Loucy (cell line): ENCODE measurements at regions not wholly inside any gene's neighbourhood (a gene's known extent, or its start where the extent isn't known, plus 50 kb on each side); places are given as distances from the start of the nearest gene placed in this dataset.

Experiments used
- H2AFZ ChIP-seq: fragments of 200-600 bp; sonication (generic); 2 replicates; pipeline ENCODE4 v1.6.0; 2016; ENCODE audit warnings: antibody characterized with exemption, mild to moderate bottlenecking, low read length, moderate library complexity
- H3F3A ChIP-seq: fragments of 200-600 bp; 2 replicates; pipeline ENCODE4 v1.6.0; 2016; ENCODE audit warnings: antibody characterized with exemption, low read depth, mild to moderate bottlenecking
- H3K27me3 ChIP-seq: fragments of 200-600 bp; sonication (generic); 2 replicates; pipeline ENCODE4 v1.6.1; 2014; ENCODE audit warnings: low read length, mild to moderate bottlenecking; ENCODE audit not compliant: insufficient read depth, poor library complexity, severe bottlenecking
- H3K36me3 ChIP-seq: fragments of 200-600 bp; sonication (generic); 2 replicates; pipeline ENCODE4 v1.6.1; 2016; ENCODE audit warnings: low read length; ENCODE audit not compliant: insufficient read depth
- H3K4me1 ChIP-seq: fragments of 200-600 bp; sonication (generic); 2 replicates; pipeline ENCODE4 v1.5.1; 2014; ENCODE audit warnings: low read length, mild to moderate bottlenecking; ENCODE audit not compliant: insufficient read depth, poor library complexity, severe bottlenecking
- H3K4me2 ChIP-seq: fragments of 200-600 bp; sonication (generic); 2 replicates; pipeline ENCODE4 v1.6.0; 2014; ENCODE audit warnings: antibody characterized with exemption, low read length, low read depth, mild to moderate bottlenecking; ENCODE audit not compliant: poor library complexity, severe bottlenecking
- H3K4me3 ChIP-seq: fragments of 200-600 bp; sonication (generic); 2 replicates; pipeline ENCODE4 v1.5.1; 2014; ENCODE audit warnings: low read length, mild to moderate bottlenecking, mixed read lengths; ENCODE audit not compliant: poor library complexity, severe bottlenecking
- H3K79me2 ChIP-seq: fragments of 200-600 bp; sonication (generic); 2 replicates; pipeline ENCODE4 v1.6.1; 2014; ENCODE audit warnings: low read length; ENCODE audit not compliant: insufficient read depth
- H3K9ac ChIP-seq: fragments of 200-600 bp; sonication (generic); 2 replicates; pipeline ENCODE4 v1.6.0; 2014; ENCODE audit warnings: mild to moderate bottlenecking, low read depth, low read length, moderate library complexity; ENCODE audit not compliant: poor library complexity, severe bottlenecking
- H3K9me2 ChIP-seq: fragments of 200-600 bp; sonication (generic); replicated peaks from 2 replicates; pipeline ENCODE4 v1.6.1; 2016; ENCODE audit warnings: low read depth, low read length, mixed read lengths
- H3K9me3 ChIP-seq: fragments of 200-600 bp; sonication (generic); 2 replicates; pipeline ENCODE4 v1.6.1; 2014; ENCODE audit warnings: mild to moderate bottlenecking, antibody characterized with exemption, low read length, low read depth; ENCODE audit not compliant: insufficient read depth
- H4K20me1 ChIP-seq: fragments of 200-600 bp; sonication (generic); 2 replicates; pipeline ENCODE4 v1.6.0; 2014; ENCODE audit warnings: antibody characterized with exemption, low read length, mild to moderate bottlenecking; ENCODE audit not compliant: insufficient read depth, poor library complexity, severe bottlenecking
- EZH2phosphoT487 ChIP-seq: fragments of 200-600 bp; IDR thresholded peaks from 2 replicates; pipeline ENCODE4 v1.6.1; 2018; ENCODE audit warnings: antibody characterized with exemption, mild to moderate bottlenecking, moderate library complexity, borderline replicate concordance
- TF ChIP-seq, protein P1 (sequence below): fragments of 200-600 bp; sonication (generic); conservative IDR thresholded peaks from 2 replicates; pipeline ENCODE4 v1.5.1; 2014; ENCODE audit warnings: mild to moderate bottlenecking, antibody characterized with exemption, low read length

DNA sequence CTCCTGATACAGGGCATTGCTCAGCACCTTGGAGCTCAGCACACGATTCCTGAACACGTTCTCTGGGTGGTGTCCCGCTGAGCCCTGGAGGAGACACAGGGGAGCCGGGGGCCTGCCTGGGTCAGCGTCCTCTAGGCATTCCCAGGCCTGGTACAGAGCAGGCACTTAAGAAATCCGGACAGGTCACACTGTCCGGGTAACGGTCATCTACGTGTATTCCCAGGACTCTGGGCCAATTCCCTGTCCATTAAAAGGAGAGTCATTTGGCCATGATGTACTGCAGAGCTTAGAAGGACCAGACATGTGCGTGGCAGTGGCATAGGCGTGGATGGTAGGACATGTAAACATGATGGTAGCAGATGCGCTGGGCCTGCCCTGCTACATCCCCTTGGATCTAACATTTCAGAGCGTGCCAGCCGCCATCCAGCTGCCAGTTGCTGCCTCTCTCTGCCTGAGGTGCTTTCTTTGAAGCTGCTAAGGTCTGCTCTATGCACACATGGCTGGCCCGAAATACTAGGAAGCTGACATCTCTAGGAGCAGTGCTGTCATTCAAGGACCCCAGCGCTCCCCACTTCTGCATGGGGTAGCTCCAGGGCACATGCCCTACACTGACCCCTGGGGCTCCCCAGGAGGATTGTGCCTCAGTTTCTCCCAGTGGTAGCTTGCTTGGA lies 273.1 kb upstream of the RTL1 start:
- no peak overlapping the region for H3K4me2 ChIP-seq
- no peaks in the 10 kb centered on the region for H3K27me3 ChIP-seq
- H3F3A ChIP-seq = no peaks in the 10 kb centered on the region
- H3K79me2 ChIP-seq = no peaks in the 10 kb centered on the region
- H3K4me3 ChIP-seq = no peak overlapping the region
- H3K9me2 ChIP-seq = no peaks in the 10 kb centered on the region
- no peak overlapping the region for H3K9ac ChIP-seq
- H3K9me3 ChIP-seq = no peaks in the 10 kb centered on the region
- TF ChIP-seq, protein P1, sequence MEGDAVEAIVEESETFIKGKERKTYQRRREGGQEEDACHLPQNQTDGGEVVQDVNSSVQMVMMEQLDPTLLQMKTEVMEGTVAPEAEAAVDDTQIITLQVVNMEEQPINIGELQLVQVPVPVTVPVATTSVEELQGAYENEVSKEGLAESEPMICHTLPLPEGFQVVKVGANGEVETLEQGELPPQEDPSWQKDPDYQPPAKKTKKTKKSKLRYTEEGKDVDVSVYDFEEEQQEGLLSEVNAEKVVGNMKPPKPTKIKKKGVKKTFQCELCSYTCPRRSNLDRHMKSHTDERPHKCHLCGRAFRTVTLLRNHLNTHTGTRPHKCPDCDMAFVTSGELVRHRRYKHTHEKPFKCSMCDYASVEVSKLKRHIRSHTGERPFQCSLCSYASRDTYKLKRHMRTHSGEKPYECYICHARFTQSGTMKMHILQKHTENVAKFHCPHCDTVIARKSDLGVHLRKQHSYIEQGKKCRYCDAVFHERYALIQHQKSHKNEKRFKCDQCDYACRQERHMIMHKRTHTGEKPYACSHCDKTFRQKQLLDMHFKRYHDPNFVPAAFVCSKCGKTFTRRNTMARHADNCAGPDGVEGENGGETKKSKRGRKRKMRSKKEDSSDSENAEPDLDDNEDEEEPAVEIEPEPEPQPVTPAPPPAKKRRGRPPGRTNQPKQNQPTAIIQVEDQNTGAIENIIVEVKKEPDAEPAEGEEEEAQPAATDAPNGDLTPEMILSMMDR = no peak
- no peak for TF ChIP-seq EZH2phosphoT487
- no peak overlapping the region for H2AFZ ChIP-seq
- H3K4me1 ChIP-seq = peaks cover 18% of the 10 kb centered on the region
- H4K20me1 ChIP-seq = no peaks in the 10 kb centered on the region
- H3K36me3 ChIP-seq = no peaks in the 10 kb centered on the region

DNA sequence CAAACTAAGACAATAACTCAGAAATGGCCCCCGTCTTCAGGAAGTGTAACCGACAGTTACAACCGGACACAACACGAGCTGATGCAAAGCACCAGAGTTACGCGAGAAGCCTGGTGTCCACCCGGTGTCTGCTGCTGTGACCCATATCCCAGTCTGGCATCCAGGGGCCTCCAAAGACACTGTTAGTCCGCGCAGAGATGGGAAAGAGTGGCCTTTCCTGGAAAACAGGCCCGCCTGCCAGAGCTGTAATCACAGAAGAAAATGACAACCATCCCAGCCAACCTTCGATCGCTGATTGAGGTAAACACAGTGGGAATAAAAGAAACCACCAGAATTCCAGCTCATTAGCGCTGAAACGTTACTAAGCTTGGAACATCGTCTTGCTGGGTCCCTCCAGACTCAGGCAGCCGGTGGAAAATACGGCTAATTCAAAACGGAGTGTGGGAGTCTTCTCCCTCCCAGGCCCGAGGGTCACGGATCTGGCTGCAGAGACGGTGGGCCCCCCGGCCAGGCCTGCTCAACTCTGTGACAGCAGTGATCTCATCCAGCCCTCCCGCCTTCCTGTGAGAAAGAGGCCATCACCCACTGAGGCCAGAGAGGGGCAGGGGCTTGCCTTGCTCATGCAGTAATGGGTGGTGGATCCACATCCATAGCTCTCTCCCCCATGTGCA lies 273.9 kb upstream of the RTL1 start:
- TF ChIP-seq EZH2phosphoT487 = no peak
- TF ChIP-seq, protein P1 = no peak
- no peak overlapping the region for H2AFZ ChIP-seq
- no peaks in the 10 kb centered on the region for H3K27me3 ChIP-seq
- no peaks in the 10 kb centered on the region for H3K9me3 ChIP-seq
- H3K79me2 ChIP-seq = no peaks in the 10 kb centered on the region
- H3K9ac ChIP-seq = no peak overlapping the region
- H4K20me1 ChIP-seq = no peaks in the 10 kb centered on the region
- H3K4me2 ChIP-seq = no peak overlapping the region
- no peak overlapping the region for H3K4me3 ChIP-seq
- no peaks in the 10 kb centered on the region for H3K9me2 ChIP-seq
- no peaks in the 10 kb centered on the region for H3F3A ChIP-seq
- H3K4me1 ChIP-seq = peaks cover 18% of the 10 kb centered on the region
- H3K36me3 ChIP-seq = no peaks in the 10 kb centered on the region

DNA sequence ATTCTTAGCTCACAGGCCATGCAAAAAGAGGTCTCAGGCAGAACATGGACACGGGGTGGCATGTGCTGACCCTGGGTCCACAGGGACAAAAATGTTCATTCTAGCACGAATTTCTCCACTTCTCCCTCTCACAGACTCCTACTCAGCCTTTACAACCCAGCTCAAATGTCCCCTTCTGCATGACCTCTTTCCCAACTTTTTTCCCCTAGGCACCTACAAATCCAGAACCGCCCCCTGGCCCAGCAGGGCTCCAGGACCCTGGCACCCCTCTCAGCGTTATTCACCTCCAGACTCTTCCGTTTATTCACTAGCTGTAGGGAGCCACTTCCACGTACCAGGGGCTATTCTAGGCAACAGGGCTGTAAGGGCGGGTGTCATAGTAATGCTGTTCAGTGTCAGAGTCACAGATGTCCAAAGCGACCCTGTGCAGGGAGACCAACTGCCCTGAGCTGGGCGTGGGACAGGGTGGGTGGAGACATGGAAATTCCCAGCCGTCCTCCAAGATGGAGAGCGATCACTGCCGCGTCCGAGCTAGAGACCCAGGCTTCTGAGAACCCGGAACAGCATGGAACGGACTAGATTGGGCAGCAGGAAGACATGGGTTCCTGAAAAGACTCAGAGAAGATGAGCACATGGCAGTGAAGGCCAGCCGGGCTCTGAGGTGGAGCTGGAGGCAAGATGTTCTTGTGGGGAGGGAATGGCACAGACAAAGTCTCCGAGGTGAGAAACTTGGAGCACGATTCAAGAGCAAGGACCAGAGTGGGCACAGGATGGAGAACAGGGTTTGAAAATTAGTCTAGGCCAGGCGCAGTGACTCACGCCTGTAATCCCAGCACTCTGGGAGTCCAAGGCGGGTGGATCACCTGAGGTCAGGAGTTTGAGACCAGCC lies 274.9 kb upstream of the RTL1 start:
- no peaks in the 10 kb centered on the region for H3K9me2 ChIP-seq
- H3K4me1 ChIP-seq = peaks cover 18% of the 10 kb centered on the region
- TF ChIP-seq EZH2phosphoT487 = no peak
- TF ChIP-seq, protein P1 = no peak
- H4K20me1 ChIP-seq = no peaks in the 10 kb centered on the region
- H3K27me3 ChIP-seq = no peaks in the 10 kb centered on the region
- no peak overlapping the region for H3K4me3 ChIP-seq
- no peaks in the 10 kb centered on the region for H3K9me3 ChIP-seq
- no peaks in the 10 kb centered on the region for H3K36me3 ChIP-seq
- H3K79me2 ChIP-seq = no peaks in the 10 kb centered on the region
- H2AFZ ChIP-seq = no peak overlapping the region
- H3F3A ChIP-seq = no peaks in the 10 kb centered on the region
- H3K4me2 ChIP-seq = no peak overlapping the region
- no peak overlapping the region for H3K9ac ChIP-seq
